ENCODE measurements at regions not wholly inside any gene's neighbourhood (a gene's known extent, or its start where the extent isn't known, plus 50 kb on each side); places are given as distances from the start of the nearest gene placed in this dataset.
"Not testable (repeated sequence)": the region's sequence is repeated elsewhere in the genome, so short reads cannot be mapped to it uniquely, and the experiment has no call there.

GRCh38 chr9:124084087-124084486, 72.5 kb downstream of the LHX2 start:
- DNase-seq, result no peak

- DNase-seq, result no peak
Measured at GRCh38 chr9:124087226-124087625, 75.7 kb downstream of the LHX2 start.

- DNase-seq, result no peak
Measured at GRCh38 chr9:124088476-124088837, 76.9 kb downstream of the LHX2 start.

- DNase-seq, result not testable (repeated sequence)
Measured at GRCh38 chr9:124089631-124090488, 78.3 kb downstream of the LHX2 start.

- no peak for DNase-seq
Measured at GRCh38 chr9:124098141-124098905, 86.8 kb downstream of the LHX2 start.

GRCh38 chr9:124099860-124100259, 88.3 kb downstream of the LHX2 start:
- no peak for DNase-seq

DNA sequence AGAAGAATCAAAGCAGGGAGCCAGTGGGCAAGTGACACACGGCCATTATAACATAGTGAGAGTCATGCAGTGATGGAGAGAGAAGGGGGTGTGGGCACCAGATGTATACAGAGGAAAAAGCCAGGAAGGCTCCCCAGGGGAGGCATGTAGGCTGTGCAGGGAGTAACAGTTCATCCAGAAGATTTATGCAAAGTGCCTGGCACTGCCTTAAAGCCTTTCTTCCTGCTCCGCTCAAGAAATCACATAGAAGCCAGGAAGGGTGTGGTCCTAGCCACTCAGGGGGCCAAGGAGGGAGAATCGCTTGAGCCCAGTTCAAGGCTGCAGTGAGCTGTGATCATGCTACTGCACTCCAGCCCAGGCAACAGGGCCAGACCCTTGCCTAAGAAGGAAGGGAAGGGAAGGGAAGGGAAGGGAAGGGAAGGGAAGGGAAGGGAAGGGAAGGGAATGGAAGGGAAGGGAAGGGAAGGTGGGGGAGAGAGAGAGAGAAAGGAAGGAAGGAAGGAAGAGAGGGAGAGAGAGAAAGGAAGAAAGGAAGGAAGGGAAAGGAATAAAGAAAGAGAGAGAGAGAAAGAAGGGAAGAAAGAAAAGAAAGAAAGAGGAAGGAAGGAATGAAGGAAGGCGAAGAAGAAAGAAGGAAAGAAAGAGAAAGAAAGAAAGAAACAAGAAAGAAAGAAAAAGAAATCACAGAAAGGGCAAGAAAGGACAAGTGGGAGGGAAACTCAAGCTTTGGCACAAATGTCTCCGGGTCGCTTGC, 89.8 kb downstream of the LHX2 start:
- no peak for DNase-seq

- no peak for DNase-seq
Measured at GRCh38 chr9:124101969-124102345, 90.4 kb downstream of the LHX2 start.

DNA sequence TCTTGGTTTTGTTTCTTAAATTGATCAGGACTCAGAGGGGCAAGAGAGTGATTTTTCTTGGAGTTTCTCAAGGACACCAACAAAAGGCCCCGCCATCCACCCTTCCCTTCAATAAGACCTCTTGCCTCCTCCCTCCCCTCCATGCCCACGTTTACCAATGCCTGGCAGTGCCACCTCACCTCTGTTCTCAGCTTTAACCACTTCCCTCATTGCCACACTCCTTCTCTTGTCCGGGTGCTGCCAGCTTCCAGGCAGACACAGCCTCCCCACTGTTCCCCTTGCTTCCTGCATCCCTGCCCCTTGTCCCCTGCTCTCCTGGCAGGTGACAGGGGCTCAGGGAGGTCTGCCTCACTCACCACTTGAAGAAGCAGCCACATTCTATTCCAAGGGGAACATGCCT, 90.8 kb downstream of the LHX2 start:
- DNase-seq, result no peak

DNA sequence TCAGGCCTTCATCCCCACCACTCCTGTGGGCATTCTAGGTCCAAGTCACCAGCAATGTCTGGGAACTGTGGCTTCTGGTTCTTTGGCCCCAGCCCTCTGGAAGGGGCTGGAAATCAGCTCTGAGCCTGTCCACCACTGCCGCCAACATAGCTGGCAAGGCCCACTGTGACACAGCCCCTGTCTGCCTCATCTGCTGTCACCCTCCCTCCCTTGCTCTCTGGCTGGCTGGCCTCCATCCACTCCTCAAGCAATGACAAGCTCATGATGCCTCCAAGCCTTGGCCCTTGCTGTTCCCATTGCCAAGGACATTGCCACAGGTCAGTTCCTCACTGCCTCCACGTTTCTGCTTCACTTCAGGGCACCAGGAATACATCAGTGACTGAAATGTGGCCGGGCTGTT, 93.7 kb downstream of the LHX2 start:
- no peak for DNase-seq

GRCh38 chr9:124108216-124108615, 96.6 kb downstream of the LHX2 start:
- no peak for DNase-seq

- peak; percentile 44 for DNase-seq
Measured at GRCh38 chr9:124110307-124110915, 98.8 kb downstream of the LHX2 start.

DNA sequence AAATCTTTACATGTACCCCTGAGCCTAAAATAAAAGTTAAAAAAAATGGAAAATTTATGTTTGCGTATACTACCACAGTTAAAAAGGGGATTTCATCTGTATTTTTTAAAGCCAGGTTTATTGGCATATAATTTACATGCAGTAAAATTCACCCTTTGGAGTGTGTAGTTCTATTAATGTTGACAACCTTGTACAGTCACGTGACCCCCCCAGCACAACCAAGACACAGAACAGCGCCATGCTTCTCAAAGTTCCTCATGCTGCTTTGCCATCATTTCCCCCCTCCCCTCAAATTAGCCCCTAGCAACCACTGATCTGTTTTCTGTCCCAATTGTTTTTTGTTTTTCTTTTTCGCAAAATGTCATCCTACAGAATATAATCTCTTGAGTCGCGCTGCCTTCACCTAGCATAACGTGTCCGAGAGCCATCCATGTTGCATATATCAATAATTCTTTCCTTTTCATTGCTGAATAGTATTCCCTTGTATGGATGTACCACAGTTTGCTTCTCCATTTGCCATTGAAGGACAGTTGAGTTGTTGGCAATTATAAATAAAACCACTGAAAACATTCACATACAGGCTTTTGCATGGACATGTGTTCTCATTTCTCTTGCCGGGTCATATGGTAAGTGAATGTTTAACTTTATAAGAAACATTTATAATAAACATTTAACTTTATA, 105.3 kb downstream of the LHX2 start:
- no peak for DNase-seq

GRCh38 chr9:124118894-124119293, 107.3 kb downstream of the LHX2 start:
- DNase-seq, result no peak

DNA sequence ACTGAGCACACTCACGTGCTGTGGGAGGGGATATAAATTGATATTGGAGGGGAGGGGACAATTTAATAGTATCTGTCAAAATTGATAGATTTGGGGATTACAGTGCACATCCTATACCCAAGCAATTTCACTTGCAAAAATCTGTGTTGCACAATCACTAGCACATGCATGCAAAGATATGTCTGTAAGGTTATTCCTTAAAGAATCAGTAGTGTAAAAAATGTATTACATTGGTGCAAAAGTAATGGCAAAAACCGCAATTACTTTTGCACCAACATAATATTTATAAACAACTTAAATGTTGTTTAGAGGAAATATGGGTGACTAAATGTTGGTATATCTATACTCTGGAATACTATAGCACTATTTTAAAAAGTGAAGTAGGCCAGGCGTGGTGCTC, 108.7 kb downstream of the LHX2 start:
- DNase-seq, result no peak

DNA sequence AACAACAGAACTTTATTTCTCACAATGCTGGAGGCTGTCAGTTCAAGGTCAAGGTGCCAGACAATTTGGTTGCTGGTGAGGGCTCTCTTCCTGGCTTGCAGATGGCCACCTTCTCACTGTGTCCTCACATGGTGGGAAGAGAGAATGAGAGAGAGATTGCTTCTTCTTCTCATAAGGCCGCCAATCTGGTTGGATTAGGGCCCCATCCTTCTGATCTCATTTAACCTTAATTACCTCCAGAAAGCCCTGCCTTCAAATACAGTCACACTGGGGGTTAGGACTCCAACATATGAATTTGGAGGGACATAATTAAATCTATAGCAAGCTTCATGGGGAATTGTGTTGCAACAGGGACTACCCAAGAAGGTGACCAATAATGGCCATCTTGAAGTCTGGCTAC, 110.2 kb downstream of the LHX2 start:
- no peak for DNase-seq

DNA sequence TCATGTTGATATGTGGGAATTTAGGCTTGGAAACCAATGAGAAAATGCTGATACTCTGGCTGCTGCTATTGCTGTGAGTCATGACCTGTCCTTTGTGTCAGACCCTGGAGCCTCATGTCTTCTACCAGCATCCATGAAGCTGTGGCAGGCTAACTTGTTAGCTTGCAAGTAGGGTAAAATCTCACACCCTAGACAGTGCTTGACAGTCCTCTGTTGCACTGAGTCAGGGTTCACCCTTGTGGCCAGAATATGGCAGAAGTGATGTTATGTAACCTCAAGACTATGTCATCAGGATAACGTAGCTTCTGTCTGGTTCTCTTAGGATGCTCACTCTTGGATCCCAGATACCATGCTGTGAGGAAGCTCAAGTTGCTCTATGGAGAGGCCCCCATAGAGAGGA, 110.8 kb downstream of the LHX2 start:
- no peak for DNase-seq

- DNase-seq, result peak; percentile 44
Measured at GRCh38 chr9:124122813-124123462, 111.4 kb downstream of the LHX2 start.

DNA sequence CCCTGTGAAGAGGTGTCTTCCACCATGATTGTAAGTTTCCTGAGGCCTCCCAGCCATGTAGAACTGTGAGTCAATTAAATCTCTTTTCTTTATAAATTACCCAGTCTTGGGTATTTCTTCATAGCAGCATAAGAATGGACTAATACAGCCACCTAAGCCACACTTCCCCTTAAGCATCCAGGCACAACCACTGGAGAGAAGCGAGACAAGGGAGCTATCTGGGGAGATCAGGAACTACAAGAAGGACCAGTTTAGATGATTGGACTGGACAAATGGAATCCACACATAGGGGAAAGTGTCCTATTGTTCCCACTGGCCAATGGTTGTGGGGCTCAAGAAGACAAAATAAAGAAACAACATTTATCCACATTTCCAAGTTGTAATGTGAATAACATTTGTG, 112.1 kb downstream of the LHX2 start:
- DNase-seq, result not testable (repeated sequence)

DNA sequence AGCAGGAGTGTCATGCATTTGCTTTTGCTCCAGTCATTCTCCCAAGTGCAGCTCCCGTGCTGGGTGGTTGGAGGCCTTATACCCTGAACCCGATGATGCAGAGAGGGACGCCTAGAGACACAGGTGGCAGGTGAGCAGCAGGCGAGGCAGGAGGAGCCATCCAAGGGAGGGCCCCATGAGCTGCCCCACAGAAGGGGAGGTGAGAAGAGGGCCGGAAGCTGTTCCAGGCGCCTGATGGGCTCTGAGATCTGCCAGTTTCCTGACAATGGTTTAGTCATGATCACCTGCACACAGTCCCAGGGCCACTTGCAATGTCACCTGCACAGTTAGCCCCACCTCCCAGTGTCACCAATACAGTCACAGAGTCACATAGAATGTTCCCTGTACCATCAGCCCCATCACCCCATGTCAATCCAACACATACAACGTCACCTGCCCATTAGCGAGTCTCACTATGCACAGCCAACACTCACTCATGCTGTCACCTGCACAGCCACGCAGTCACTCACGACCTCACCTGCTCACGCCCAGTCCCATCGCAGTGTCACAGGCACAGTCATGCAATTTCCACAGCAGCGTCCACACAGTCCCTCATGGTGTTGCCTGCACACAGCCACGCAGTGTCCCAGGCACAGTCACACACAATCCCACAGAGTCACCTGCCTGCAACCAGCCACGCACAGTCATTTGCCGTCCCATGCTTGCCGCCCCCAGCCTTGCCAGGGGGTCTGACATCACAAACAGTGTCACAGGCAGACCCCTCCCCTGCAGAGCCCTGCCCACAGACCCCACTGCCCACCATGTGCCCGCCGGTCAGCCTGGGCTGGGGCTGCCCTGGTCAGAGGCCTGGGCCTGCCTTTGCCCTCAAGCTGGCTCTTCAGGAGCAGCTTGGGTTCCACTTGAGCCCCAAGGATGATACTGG, 113.4 kb downstream of the LHX2 start:
- DNase-seq, result no peak

- DNase-seq, result no peak
Measured at GRCh38 chr9:124125651-124125977, 114.0 kb downstream of the LHX2 start.

Data from skin of body (tissue), 1 donor.